AG04450 (cell line): ENCODE measurements at regions not wholly inside any gene's neighbourhood (a gene's known extent, or its start where the extent isn't known, plus 50 kb on each side); places are given as distances from the start of the nearest gene placed in this dataset.

ENCODE experiments used
- CTCF ChIA-PET: fragments of 300-600, 350-600 bp; formaldehyde crosslinking; extraction: SDS; loops from one replicate; lab custom pipeline; 2022; ENCODE audit warnings: antibody characterized with exemption, inconsistent platforms; lab: Charles Lee
- POLR2A ChIA-PET: fragments of 350-600 bp; formaldehyde crosslinking; extraction: SDS; loops from one replicate; lab custom pipeline; 2021; ENCODE audit warnings: antibody characterized with exemption, inconsistent platforms; lab: Yijun Ruan, JAX
- DNase-seq: peaks from one replicate; pipeline ENCODE4 v3.0.0-alpha.2; 2011; ENCODE audit warnings: low read depth, low spot score
- H3K27ac ChIP-seq: one replicate; pipeline ENCODE4 v1.5.1; 2012; ENCODE audit warnings: low read depth, low read length, control low read depth
- H3K27me3 ChIP-seq: one replicate; pipeline ENCODE4 v1.6.0; 2012; ENCODE audit warnings: low read length; ENCODE audit not compliant: control insufficient read depth, insufficient read depth
- H3K4me3 ChIP-seq: 2 replicates; pipeline ENCODE4 v1.5.1; 2011; ENCODE audit warnings: mild to moderate bottlenecking, low read depth, low read length, control low read depth
- H3K9me3 ChIP-seq: 2 replicates; pipeline ENCODE4 v1.5.1; 2012; ENCODE audit warnings: low read length; ENCODE audit not compliant: control insufficient read depth, insufficient read depth
- CTCF ChIP-seq: IDR thresholded peaks from 2 replicates; pipeline ENCODE4 v1.5.1; 2011; ENCODE audit warnings: low read depth, low read length, control low read depth, inconsistent platforms

- no peak overlapping the region for H3K27ac ChIP-seq
- no peak overlapping the region for H3K4me3 ChIP-seq
- ChIA-PET CTCF (interaction anchor here (0.8 kb wide), 1 partner anchor 44 kb away, joined by 4 read pairs; no protein-coding TSS in a partner anchor), POLR2A (no interaction called here)
- no peaks in the 10 kb centered on the region for H3K27me3 ChIP-seq
- TF ChIP-seq CTCF: no peak
- H3K9me3 ChIP-seq: no peaks in the 10 kb centered on the region
- DNase-seq: no peak
Measured at GRCh38 chr12:13695781-13696180, 285.6 kb downstream of the GRIN2B start.

GRCh38 chr12:13692332-13692731, 289.1 kb downstream of the GRIN2B start:
- no peaks in the 10 kb centered on the region for H3K27me3 ChIP-seq
- no peaks in the 10 kb centered on the region for H3K9me3 ChIP-seq
- no peak overlapping the region for H3K4me3 ChIP-seq
- ChIA-PET CTCF (no interaction called here), POLR2A (no interaction called here)
- TF ChIP-seq CTCF: no peak
- DNase-seq: no peak
- H3K27ac ChIP-seq: no peak overlapping the region

GRCh38 chr12:13691598-13691997, 289.8 kb downstream of the GRIN2B start:
- no peak for DNase-seq
- Histone ChIP-seq H3K9me3 (no peaks in the 10 kb centered on the region), H3K27ac (no peak overlapping the region), H3K4me3 (no peak overlapping the region), H3K27me3 (no peaks in the 10 kb centered on the region)
- ChIA-PET CTCF (no interaction called here), POLR2A (no interaction called here)
- TF ChIP-seq CTCF: no peak

GRCh38 chr12:13687633-13688032, 293.8 kb downstream of the GRIN2B start:
- Histone ChIP-seq H3K27ac (no peak overlapping the region), H3K4me3 (no peak overlapping the region), H3K27me3 (no peaks in the 10 kb centered on the region), H3K9me3 (no peaks in the 10 kb centered on the region)
- TF ChIP-seq CTCF: no peak
- POLR2A ChIA-PET: no interaction called here
- CTCF ChIA-PET: no interaction called here
- DNase-seq: no peak

- no peak for TF ChIP-seq CTCF
- no peak for DNase-seq
- ChIA-PET CTCF (no interaction called here), POLR2A (no interaction called here)
- Histone ChIP-seq H3K9me3 (no peaks in the 10 kb centered on the region), H3K27ac (no peak overlapping the region), H3K4me3 (no peak overlapping the region), H3K27me3 (no peaks in the 10 kb centered on the region)
Measured at GRCh38 chr12:13686260-13686659, 295.1 kb downstream of the GRIN2B start.
